Mucosa of descending colon (tissue), 3 donors: ENCODE measurements at regions not wholly inside any gene's neighbourhood (a gene's known extent, or its start where the extent isn't known, plus 50 kb on each side); places are given as distances from the start of the nearest gene placed in this dataset.

Source experiments
- ATAC-seq: fragments of 200-7000 bp; cut with Tn5 transposase; one replicate; pipeline ENCODE4 v1.9.1; 2020; ENCODE audit warnings: mild to moderate bottlenecking, moderate library complexity
- DNase-seq, 3 donors: peaks; one replicate each; pipeline ENCODE4 v3.0.0-alpha.2; 2020
- H3K36me3 ChIP-seq: fragments of 200-600 bp; one replicate; pipeline ENCODE4 v1.8.0; 2021; ENCODE audit warnings: low read depth, mild to moderate bottlenecking
- H3K4me1 ChIP-seq: fragments of 200-600 bp; one replicate; pipeline ENCODE4 v1.8.0; 2021; ENCODE audit warnings: low read depth, mild to moderate bottlenecking
- H3K4me3 ChIP-seq: fragments of 200-600 bp; one replicate; pipeline ENCODE4 v1.8.0; 2021; ENCODE audit warnings: mild to moderate bottlenecking
- H3K9me3 ChIP-seq: fragments of 200-600 bp; one replicate; pipeline ENCODE4 v1.8.0; 2021; ENCODE audit warnings: mild to moderate bottlenecking
- CTCF ChIP-seq: fragments of 200-600 bp; IDR thresholded peaks from one replicate; pipeline ENCODE4 v1.8.0; 2022; ENCODE audit warnings: antibody characterized with exemption, mild to moderate bottlenecking
- intact Hi-C, 2 donors: fragments of 100-400 bp; cut with DNase I in 1 of 2; cut with micrococcal nuclease in 1 of 2; formaldehyde crosslinking; loops; one replicate each; pipeline versions ENCODE4 v1.11.0 to v1.11.1; 2022; cut with DNase I, micrococcal nuclease
- donor health status: DM: no; HTN: no; CAD: no; lungs with moderate emphysema.
- donor health status: DM: no; HTN: no; CAD: no.
- donor health status: DM: no; HTN: yes; CAD: no.

- DNase-seq (peak in 1 of 3 donors; percentile 6), ATAC-seq (peak; percentile 35)
- no peak overlapping the region for H3K4me3 ChIP-seq
- no peak for TF ChIP-seq CTCF
- H3K9me3 ChIP-seq: no peaks in the 10 kb centered on the region
- no peaks in the 10 kb centered on the region for H3K36me3 ChIP-seq
- H3K4me1 ChIP-seq: no peaks in the 10 kb centered on the region
- intact Hi-C loops: no loop called here
Measured at GRCh38 chr10:113274176-113274829, 278.6 kb upstream of the HABP2 start.

GRCh38 chr10:113278221-113278620, 274.6 kb upstream of the HABP2 start:
- DNase-seq: no peak
- H3K36me3 ChIP-seq: no peaks in the 10 kb centered on the region
- H3K9me3 ChIP-seq: no peaks in the 10 kb centered on the region
- no peak for ATAC-seq
- H3K4me3 ChIP-seq: no peak overlapping the region
- no peak for TF ChIP-seq CTCF
- intact Hi-C loops: no loop called here
- H3K4me1 ChIP-seq: no peaks in the 10 kb centered on the region

GRCh38 chr10:113278664-113279063, 274.2 kb upstream of the HABP2 start:
- H3K4me1 ChIP-seq: no peaks in the 10 kb centered on the region
- intact Hi-C loops: no loop called here
- DNase-seq (no peak), ATAC-seq (no peak)
- no peaks in the 10 kb centered on the region for H3K9me3 ChIP-seq
- TF ChIP-seq CTCF: no peak
- no peak overlapping the region for H3K4me3 ChIP-seq
- H3K36me3 ChIP-seq: no peaks in the 10 kb centered on the region

DNA sequence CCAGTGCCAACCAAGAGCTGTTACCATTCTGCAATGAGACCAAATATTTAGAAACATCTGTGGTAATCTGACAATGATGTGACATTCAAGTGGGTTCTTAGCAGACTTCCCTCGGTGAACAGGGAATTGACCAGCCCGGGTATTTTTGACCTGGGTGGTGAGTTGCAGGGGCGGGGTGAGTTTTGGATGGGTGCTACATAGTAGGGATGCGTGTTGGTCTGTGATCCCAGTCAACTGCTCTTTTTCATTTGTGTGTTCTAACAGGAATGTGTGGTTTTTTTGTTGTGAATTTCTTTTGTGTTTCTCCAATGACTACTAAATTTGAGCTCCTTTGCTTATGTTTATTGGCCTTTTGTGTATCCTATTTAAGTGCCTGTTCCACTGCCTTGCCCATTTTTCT, 273.6 kb upstream of the HABP2 start:
- H3K4me1 ChIP-seq: no peaks in the 10 kb centered on the region
- H3K36me3 ChIP-seq: no peaks in the 10 kb centered on the region
- DNase-seq: no peak
- no peaks in the 10 kb centered on the region for H3K9me3 ChIP-seq
- ATAC-seq: no peak
- H3K4me3 ChIP-seq: no peak overlapping the region
- intact Hi-C loops: no loop called here
- TF ChIP-seq CTCF: no peak

- no peaks in the 10 kb centered on the region for H3K9me3 ChIP-seq
- no peak overlapping the region for H3K4me3 ChIP-seq
- intact Hi-C loops: no loop called here
- H3K4me1 ChIP-seq: no peaks in the 10 kb centered on the region
- no peak for TF ChIP-seq CTCF
- no peaks in the 10 kb centered on the region for H3K36me3 ChIP-seq
- DNase-seq: no peak
- ATAC-seq: no peak
Measured at GRCh38 chr10:113282564-113282963, 270.3 kb upstream of the HABP2 start.

DNA sequence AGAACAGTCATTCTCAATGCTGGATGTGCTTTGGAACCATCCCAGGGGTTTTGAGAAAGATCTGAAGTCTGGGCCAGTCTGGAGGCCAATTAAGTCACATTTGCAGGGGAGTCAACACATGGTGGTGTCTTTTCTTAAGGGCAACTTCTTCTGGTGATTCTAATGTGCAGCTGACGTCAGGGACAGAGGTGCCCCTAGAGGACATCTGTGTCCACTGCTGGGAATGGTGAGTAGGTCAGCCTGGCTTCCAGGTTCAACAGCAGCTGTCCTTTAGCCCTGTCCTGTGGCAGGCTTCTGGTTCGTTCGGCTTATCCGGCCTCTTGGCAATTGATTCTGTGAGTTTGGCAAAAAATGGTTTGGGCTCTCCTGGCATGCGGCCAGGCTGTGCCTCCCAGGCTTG, 269.7 kb upstream of the HABP2 start:
- intact Hi-C loops: no loop called here
- H3K36me3 ChIP-seq: no peaks in the 10 kb centered on the region
- ATAC-seq (no peak), DNase-seq (no peak)
- H3K4me1 ChIP-seq: no peaks in the 10 kb centered on the region
- no peak overlapping the region for H3K4me3 ChIP-seq
- no peak for TF ChIP-seq CTCF
- H3K9me3 ChIP-seq: no peaks in the 10 kb centered on the region
